Dendritic cell treated with granulocyte-macrophage colony-stimulating factor and Interleukin-4, amounts not matched to agents 40 ng/mL and 50 ng/mL, for 4 days (primary cell): ENCODE measurements at regions not wholly inside any gene's neighbourhood (a gene's known extent, or its start where the extent isn't known, plus 50 kb on each side); places are given as distances from the start of the nearest gene placed in this dataset.
"Not testable (repeated sequence)": the region's sequence is repeated elsewhere in the genome, so short reads cannot be mapped to it uniquely, and the experiment has no call there.

Source experiments
- H3K27ac Mint-ChIP-seq: one replicate; pipeline ENCODE4 v1.8.0; 2022; ENCODE audit warnings: mild to moderate bottlenecking, mixed read lengths
- H3K27me3 Mint-ChIP-seq: one replicate; pipeline ENCODE4 v1.8.0; 2022; ENCODE audit warnings: mild to moderate bottlenecking, mixed read lengths
- H3K36me3 Mint-ChIP-seq: one replicate; pipeline ENCODE4 v1.8.0; 2022; ENCODE audit warnings: low read depth, mixed read lengths
- H3K4me1 Mint-ChIP-seq: one replicate; pipeline ENCODE4 v1.8.0; 2022; ENCODE audit warnings: low read depth, mixed read lengths
- H3K4me3 Mint-ChIP-seq: one replicate; pipeline ENCODE4 v1.8.0; 2022; ENCODE audit warnings: mild to moderate bottlenecking, moderate library complexity, mixed read lengths
- H3K9me3 Mint-ChIP-seq: one replicate; pipeline ENCODE4 v1.8.0; 2022; ENCODE audit warnings: mixed read lengths
- intact Hi-C: fragments of 100-400 bp; cut with micrococcal nuclease; formaldehyde crosslinking; loops from one replicate; pipeline ENCODE4 v1.15.0; 2022

- no peaks in the 10 kb centered on the region for H3K9me3 Mint-ChIP-seq
- no peak overlapping the region for H3K27ac Mint-ChIP-seq
- peaks cover 52% of the 10 kb centered on the region for H3K27me3 Mint-ChIP-seq
- no peak overlapping the region for H3K4me3 Mint-ChIP-seq
- intact Hi-C loops: no loop called here
- H3K36me3 Mint-ChIP-seq: no peaks in the 10 kb centered on the region
- H3K4me1 Mint-ChIP-seq: no peaks in the 10 kb centered on the region
These were observed 177.9 kb upstream of the RAB6C start for GRCh38 chr2:129801575-129801974.

GRCh38 chr2:129802290-129802689 lies 177.2 kb upstream of the RAB6C start:
- H3K27ac Mint-ChIP-seq: no peak overlapping the region
- H3K4me3 Mint-ChIP-seq: no peak overlapping the region
- intact Hi-C loops: no loop called here
- no peaks in the 10 kb centered on the region for H3K36me3 Mint-ChIP-seq
- no peaks in the 10 kb centered on the region for H3K4me1 Mint-ChIP-seq
- H3K9me3 Mint-ChIP-seq: no peaks in the 10 kb centered on the region
- H3K27me3 Mint-ChIP-seq: peaks cover 54% of the 10 kb centered on the region

- Mint-ChIP-seq H3K27me3 (peaks cover 55% of the 10 kb centered on the region), H3K4me3 (no peak overlapping the region), H3K9me3 (no peaks in the 10 kb centered on the region), H3K27ac (no peak overlapping the region), H3K36me3 (no peaks in the 10 kb centered on the region), H3K4me1 (no peaks in the 10 kb centered on the region)
- intact Hi-C loops: no loop called here
These were observed 176.4 kb upstream of the RAB6C start for GRCh38 chr2:129803032-129803431.

- no peak overlapping the region for H3K27ac Mint-ChIP-seq
- H3K36me3 Mint-ChIP-seq: no peaks in the 10 kb centered on the region
- H3K9me3 Mint-ChIP-seq: no peaks in the 10 kb centered on the region
- no peaks in the 10 kb centered on the region for H3K4me1 Mint-ChIP-seq
- no peak overlapping the region for H3K4me3 Mint-ChIP-seq
- intact Hi-C loops: no loop called here
- H3K27me3 Mint-ChIP-seq: peaks cover 63% of the 10 kb centered on the region
These were observed 175.6 kb upstream of the RAB6C start for GRCh38 chr2:129803871-129804270.

- no peaks in the 10 kb centered on the region for H3K36me3 Mint-ChIP-seq
- intact Hi-C loops: no loop called here
These were observed 173.6 kb upstream of the RAB6C start for GRCh38 chr2:129805899-129806298.

GRCh38 chr2:129806317-129806716 lies 173.1 kb upstream of the RAB6C start:
- H3K4me1 Mint-ChIP-seq: peaks cover 14% of the 10 kb centered on the region
- H3K9me3 Mint-ChIP-seq: no peaks in the 10 kb centered on the region
- intact Hi-C loops: no loop called here
- H3K27me3 Mint-ChIP-seq: peaks cover 69% of the 10 kb centered on the region
- H3K27ac Mint-ChIP-seq: no peak overlapping the region
- H3K36me3 Mint-ChIP-seq: no peaks in the 10 kb centered on the region
- no peak overlapping the region for H3K4me3 Mint-ChIP-seq

More at GRCh38 chr2:129805899-129806298, 173.6 kb upstream of the RAB6C start:
- H3K4me1 Mint-ChIP-seq: peaks cover 10% of the 10 kb centered on the region
- H3K27ac Mint-ChIP-seq: no peak overlapping the region
- no peak overlapping the region for H3K4me3 Mint-ChIP-seq
- H3K9me3 Mint-ChIP-seq: no peaks in the 10 kb centered on the region
- H3K27me3 Mint-ChIP-seq: peaks cover 69% of the 10 kb centered on the region

GRCh38 chr2:129806990-129807389 lies 172.5 kb upstream of the RAB6C start:
- Mint-ChIP-seq H3K9me3 (no peaks in the 10 kb centered on the region), H3K27me3 (peaks cover 65% of the 10 kb centered on the region), H3K4me3 (no peak overlapping the region), H3K4me1 (peaks cover 18% of the 10 kb centered on the region), H3K36me3 (no peaks in the 10 kb centered on the region), H3K27ac (no peak overlapping the region)
- intact Hi-C loops: no loop called here

- H3K9me3 Mint-ChIP-seq, intact Hi-C loops, H3K36me3 Mint-ChIP-seq, H3K4me3 Mint-ChIP-seq, H3K27ac Mint-ChIP-seq: not testable (repeated sequence)
- peaks cover 25% of the 10 kb centered on the region for H3K4me1 Mint-ChIP-seq
- peaks cover 59% of the 10 kb centered on the region for H3K27me3 Mint-ChIP-seq
These were observed 171.7 kb upstream of the RAB6C start for GRCh38 chr2:129807642-129808338.

GRCh38 chr2:129810521-129810920 lies 168.9 kb upstream of the RAB6C start:
- Mint-ChIP-seq H3K27ac (no peak overlapping the region), H3K4me1 (peaks cover 50% of the 10 kb centered on the region), H3K9me3 (peaks cover 12% of the 10 kb centered on the region), H3K36me3 (no peaks in the 10 kb centered on the region), H3K4me3 (no peak overlapping the region), H3K27me3 (peaks cover 65% of the 10 kb centered on the region)
- intact Hi-C loops: no loop called here

- H3K4me3 Mint-ChIP-seq: no peak overlapping the region
- peaks cover 50% of the 10 kb centered on the region for H3K4me1 Mint-ChIP-seq
- peaks cover 19% of the 10 kb centered on the region for H3K9me3 Mint-ChIP-seq
- peak overlapping the region; percentile 65 for H3K27ac Mint-ChIP-seq
- H3K36me3 Mint-ChIP-seq: no peaks in the 10 kb centered on the region
- intact Hi-C loops: loop anchor here (1.0 kb wide), 1 partner anchor 53 kb away; no protein-coding TSS in a partner anchor
- peaks cover 64% of the 10 kb centered on the region for H3K27me3 Mint-ChIP-seq
These were observed 167.4 kb upstream of the RAB6C start for GRCh38 chr2:129812071-129812470.

- H3K27ac Mint-ChIP-seq: peak overlapping the region; percentile 65
These were observed 166.8 kb upstream of the RAB6C start for GRCh38 chr2:129812654-129813053.

GRCh38 chr2:129813404-129813803 lies 166.1 kb upstream of the RAB6C start:
- H3K36me3 Mint-ChIP-seq: no peaks in the 10 kb centered on the region
- peak overlapping the region; percentile 65 for H3K27ac Mint-ChIP-seq
- H3K9me3 Mint-ChIP-seq: peaks cover 19% of the 10 kb centered on the region
- intact Hi-C loops: no loop called here
- peaks cover 50% of the 10 kb centered on the region for H3K4me1 Mint-ChIP-seq
- peaks cover 61% of the 10 kb centered on the region for H3K27me3 Mint-ChIP-seq
- H3K4me3 Mint-ChIP-seq: no peak overlapping the region

More at GRCh38 chr2:129812654-129813053, 166.8 kb upstream of the RAB6C start:
- intact Hi-C loops: loop anchor here (1.0 kb wide), 1 partner anchor 53 kb away; no protein-coding TSS in a partner anchor
- no peaks in the 10 kb centered on the region for H3K36me3 Mint-ChIP-seq
- H3K27me3 Mint-ChIP-seq: peaks cover 66% of the 10 kb centered on the region
- no peak overlapping the region for H3K4me3 Mint-ChIP-seq
- peaks cover 19% of the 10 kb centered on the region for H3K9me3 Mint-ChIP-seq
- H3K4me1 Mint-ChIP-seq: peaks cover 50% of the 10 kb centered on the region

- intact Hi-C loops: no loop called here
- Mint-ChIP-seq H3K9me3 (peaks cover 19% of the 10 kb centered on the region), H3K4me1 (peaks cover 37% of the 10 kb centered on the region), H3K27me3 (peaks cover 33% of the 10 kb centered on the region), H3K27ac (no peak overlapping the region), H3K4me3 (no peak overlapping the region), H3K36me3 (no peaks in the 10 kb centered on the region)
These were observed 162.5 kb upstream of the RAB6C start for GRCh38 chr2:129816813-129817574.

GRCh38 chr2:129819855-129820254 lies 159.6 kb upstream of the RAB6C start:
- Mint-ChIP-seq H3K36me3 (no peaks in the 10 kb centered on the region), H3K27ac (no peak overlapping the region), H3K9me3 (peaks cover 13% of the 10 kb centered on the region), H3K4me3 (no peak overlapping the region), H3K4me1 (peaks cover 9% of the 10 kb centered on the region), H3K27me3 (peaks cover 19% of the 10 kb centered on the region)
- intact Hi-C loops: no loop called here
